ENCODE measurements at regions not wholly inside any gene's neighbourhood (a gene's known extent, or its start where the extent isn't known, plus 50 kb on each side); places are given as distances from the start of the nearest gene placed in this dataset.

- ATAC-seq (no peak), DNase-seq (ENCODE audit: low read depth, low spot score) (no peak)
- ChIA-PET CTCF (no interaction called here), RAD21 (ENCODE audit: low non-redundant PET in 1 of 2, low total read pairs in 2 of 2, uncharacterized antibody in 2 of 2, unreplicated experiment in 2 of 2) (no interaction called here), POLR2A (no interaction called here)
- Histone ChIP-seq H3K4me1 (ENCODE audit: control insufficient read depth in 1 of 2, insufficient read depth in 2 of 2, low read length in 2 of 2) (no peaks in the 10 kb centered on the region), H3K4me3 (replicated peaks in 1 of 2; ENCODE audit: low read depth in 1 of 2, low read length in 2 of 2) (no peak overlapping the region), H3K27me3 (ENCODE audit: insufficient read depth, low read length) (no peaks in the 10 kb centered on the region), H3K9ac (ENCODE audit: low read length) (no peak overlapping the region), H3K4me2 (ENCODE audit: low read length) (no peak overlapping the region), H2AFZ (ENCODE audit: low read depth, low read length, poor library complexity, severe bottlenecking) (no peak overlapping the region), H3K79me2 (ENCODE audit: insufficient read depth, low read length) (no peaks in the 10 kb centered on the region), H3K27ac (ENCODE audit: low read depth, low read length) (no peak overlapping the region), H3K36me3 (ENCODE audit: control insufficient read depth in 1 of 2, insufficient read depth in 2 of 2, low read length in 2 of 2) (no peaks in the 10 kb centered on the region), H3K9me3 (ENCODE audit: control insufficient read depth in 1 of 2, insufficient read depth in 1 of 2, low read depth in 1 of 2, low read length in 2 of 2) (peaks cover 0 to 4% of the 10 kb centered on the region in 2 experiments; a peak in 1 of 4 replicates), H4K20me1 (ENCODE audit: insufficient read depth) (no peaks in the 10 kb centered on the region), H3K9me2 (ENCODE audit: insufficient read depth) (no peaks in the 10 kb centered on the region)
- TF ChIP-seq EZH2phosphoT487 (IDR thresholded peaks at IDR 0.05; ENCODE audit: borderline replicate concordance) (no peak), MAX (IDR thresholded peaks at IDR 0.05) (no peak)
- no TSS peak for BruUV-seq (replicated peaks)
- intact Hi-C loops (cut with micrococcal nuclease) = no loop called here
Observed at GRCh38 chr14:45728434-45729225, 475.6 kb upstream of the MIS18BP1 start.

GRCh38 chr14:45727133-45727532, 474.1 kb upstream of the MIS18BP1 start:
- Histone ChIP-seq H3K4me3 (replicated peaks in 1 of 2; ENCODE audit: low read depth in 1 of 2, low read length in 2 of 2) (no peak overlapping the region), H2AFZ (ENCODE audit: low read depth, low read length, poor library complexity, severe bottlenecking) (no peak overlapping the region), H3K4me2 (ENCODE audit: low read length) (no peak overlapping the region), H3K36me3 (ENCODE audit: control insufficient read depth in 1 of 2, insufficient read depth in 2 of 2, low read length in 2 of 2) (no peaks in the 10 kb centered on the region), H3K9ac (ENCODE audit: low read length) (no peak overlapping the region), H3K9me3 (ENCODE audit: control insufficient read depth in 1 of 2, insufficient read depth in 1 of 2, low read depth in 1 of 2, low read length in 2 of 2) (no peaks in the 10 kb centered on the region; a peak in 1 of 4 replicates), H3K27ac (ENCODE audit: low read depth, low read length) (no peak overlapping the region), H3K27me3 (ENCODE audit: insufficient read depth, low read length) (no peaks in the 10 kb centered on the region), H3K79me2 (ENCODE audit: insufficient read depth, low read length) (no peaks in the 10 kb centered on the region), H3K4me1 (ENCODE audit: control insufficient read depth in 1 of 2, insufficient read depth in 2 of 2, low read length in 2 of 2) (no peaks in the 10 kb centered on the region), H3K9me2 (ENCODE audit: insufficient read depth) (no peaks in the 10 kb centered on the region), H4K20me1 (ENCODE audit: insufficient read depth) (no peaks in the 10 kb centered on the region)
- DNase-seq (ENCODE audit: low read depth, low spot score) (no peak), ATAC-seq (no peak)
- ChIA-PET POLR2A (no interaction called here), CTCF (no interaction called here), RAD21 (ENCODE audit: low non-redundant PET in 1 of 2, low total read pairs in 2 of 2, uncharacterized antibody in 2 of 2, unreplicated experiment in 2 of 2) (no interaction called here)
- no TSS peak for BruUV-seq (replicated peaks)
- TF ChIP-seq CBX3 (IDR thresholded peaks at IDR 0.05; ENCODE audit: low read depth) (no peak), REST (IDR thresholded peaks at IDR 0.05; ENCODE audit: low read depth) (no peak), SRF (IDR thresholded peaks at IDR 0.05; ENCODE audit: low read depth) (no peak), EZH2 (IDR thresholded peaks at IDR 0.05) (no peak), ELF1 (IDR thresholded peaks at IDR 0.05; ENCODE audit: borderline replicate concordance, low read depth) (no peak)
- intact Hi-C loops (cut with micrococcal nuclease) = no loop called here
